K562 (cell line): ENCODE measurements at regions not wholly inside any gene's neighbourhood (a gene's known extent, or its start where the extent isn't known, plus 50 kb on each side); places are given as distances from the start of the nearest gene placed in this dataset.

Source experiments
- ATAC-seq: fragments of 200-7000 bp; cut with Tn5 transposase; 3 replicates; pipeline ENCODE4 v1.9.1; 2020; ENCODE audit warnings: moderate library complexity
- BruUV-seq: library from RNA; stranded (reverse); fragments of 400-500 nt; replicated peaks from 2 replicates; lab custom pipeline; 2021; lab: Mats Ljungman, UMichigan
- CTCF ChIA-PET: fragments of 300-600 bp; formaldehyde crosslinking; extraction: SDS; loops from one replicate; lab custom pipeline; 2021; ENCODE audit warnings: low intra/inter-chr PET ratio; lab: Yijun Ruan, JAX
- POLR2A ChIA-PET: fragments of 300-600, 350-650 bp; sonication (Branson Sonifier 250); formaldehyde crosslinking; extraction: SDS; loops from one replicate; lab custom pipeline; 2021; ENCODE audit warnings: antibody characterized with exemption, inconsistent platforms; lab: Yijun Ruan, JAX
- DNase-seq, 4 experiments: peaks; one replicate each; pipeline versions ENCODE4 v3.0.0 to v3.0.0-alpha.2; 2011 to 2018; ENCODE audit warnings: low spot score in 3 of 4, mixed read lengths in 3 of 4; ENCODE audit errors: extremely low read depth in 1 of 4
- FAIRE-seq: peaks from 2 replicates; lab custom pipeline; 2011; peaks lifted over from hg19 to GRCh38; lab: Jason Lieb, UNC
- H2AFZ ChIP-seq: 2 replicates; pipeline ENCODE4 v1.6.0; 2011; ENCODE audit warnings: low read depth, low read length, control low read depth, inconsistent platforms
- H3K27ac ChIP-seq: fragments of 200-600 bp; 3 replicates; pipeline ENCODE4 v1.8.0; 2011; ENCODE audit warnings: low read depth, mild to moderate bottlenecking, control low read depth, inconsistent platforms, low read length, moderate library complexity, mixed read lengths; ENCODE audit errors: extremely low read depth
- H3K27me3 ChIP-seq, 2 experiments: fragments of 300-600 bp in 1 of 2; 2 replicates in 1 of 2; 3 replicates in 1 of 2; pipeline versions ENCODE4 v1.6.0 to v1.8.0; 2011; ENCODE audit warnings: inconsistent platforms in 2 of 2, low read length in 2 of 2, mild to moderate bottlenecking in 1 of 2, mixed read lengths in 1 of 2, moderate library complexity in 1 of 2; ENCODE audit not compliant: control insufficient read depth in 2 of 2, insufficient read depth in 2 of 2
- H3K36me3 ChIP-seq: fragments of 300-600 bp; 3 replicates; pipeline ENCODE4 v1.8.0; 2011; ENCODE audit warnings: mild to moderate bottlenecking, low read length, inconsistent platforms; ENCODE audit not compliant: control insufficient read depth, insufficient read depth
- H3K4me1 ChIP-seq, 2 experiments: fragments of 200-600 bp in 1 of 2; replicated peaks in 1 of 2; 2 replicates in 1 of 2; 3 replicates in 1 of 2; pipeline versions ENCODE4 v1.5.1 to v1.8.0; 2011; ENCODE audit warnings: inconsistent platforms in 2 of 2, low read length in 2 of 2, mild to moderate bottlenecking in 1 of 2, mixed read lengths in 1 of 2, moderate library complexity in 1 of 2; ENCODE audit not compliant: control insufficient read depth in 2 of 2, insufficient read depth in 2 of 2
- H3K4me2 ChIP-seq: 2 replicates; pipeline ENCODE4 v1.6.1; 2011; ENCODE audit warnings: low read length, control low read depth, inconsistent platforms, mixed read lengths; ENCODE audit not compliant: insufficient read depth
- H3K4me3 ChIP-seq: fragments of 200-600 bp; sonication (generic), shearing (Covaris generic); 2 replicates; pipeline ENCODE4 v1.5.1; 2016; ENCODE audit warnings: control low read depth, inconsistent platforms
- H3K79me2 ChIP-seq: fragments of 200-600 bp; 3 replicates; pipeline ENCODE4 v1.8.0; 2011; ENCODE audit warnings: low read length, inconsistent platforms; ENCODE audit not compliant: control insufficient read depth, insufficient read depth
- H3K9ac ChIP-seq, 2 experiments: 2 replicates each; pipeline versions ENCODE4 v1.6.0 to v1.6.1; 2011; ENCODE audit warnings: low read depth in 2 of 2, low read length in 2 of 2, control low read depth in 1 of 2, inconsistent platforms in 1 of 2, mild to moderate bottlenecking in 1 of 2, mixed read lengths in 1 of 2; ENCODE audit not compliant: insufficient read depth in 1 of 2
- H3K9me1 ChIP-seq: one replicate; pipeline ENCODE4 v1.6.0; 2011; ENCODE audit warnings: inconsistent platforms, mild to moderate bottlenecking, low read length, moderate library complexity; ENCODE audit not compliant: control insufficient read depth, insufficient read depth
- H3K9me3 ChIP-seq: replicated peaks from 2 replicates; pipeline ENCODE4 v1.5.1; 2011; ENCODE audit warnings: low read depth, low read length, inconsistent platforms; ENCODE audit not compliant: control insufficient read depth, insufficient read depth
- H4K20me1 ChIP-seq: replicated peaks from 2 replicates; pipeline ENCODE4 v1.6.1; 2011; ENCODE audit warnings: low read length, inconsistent platforms, mixed read lengths; ENCODE audit not compliant: control insufficient read depth, insufficient read depth
- CHD4 ChIP-seq: fragments of 200-600 bp; sonication (generic); IDR thresholded peaks from 3 replicates; pipeline ENCODE4 v1.6.1; 2012; ENCODE audit warnings: low read depth, mild to moderate bottlenecking, mixed read lengths, low read length, inconsistent platforms; ENCODE audit not compliant: insufficient read depth, insufficient replicate concordance, poor library complexity, severe bottlenecking
- CHD7 ChIP-seq: fragments of 200-600 bp; sonication (generic); IDR thresholded peaks from one replicate; pipeline ENCODE4 v1.6.1; 2012; ENCODE audit warnings: mild to moderate bottlenecking, low read depth, low read length, inconsistent platforms
- MBD2 ChIP-seq: sonication (generic); IDR thresholded peaks from 2 replicates; pipeline ENCODE4 v1.6.1; 2016; ENCODE audit warnings: low read depth, borderline replicate concordance
- MTA1 ChIP-seq: fragments of 450-650 bp; IDR thresholded peaks from 2 replicates; pipeline ENCODE4 v1.6.1; 2017; ENCODE audit warnings: borderline replicate concordance
- NR2F6 ChIP-seq: fragments of 450-650 bp; formaldehyde crosslinking; IDR thresholded peaks from 2 replicates; pipeline ENCODE4 v1.4.0; 2020; ENCODE audit warnings: mild to moderate bottlenecking
- SIN3A ChIP-seq, 2 experiments: fragments of 150-350 bp in 1 of 2; IDR thresholded peaks; 2 replicates each; pipeline ENCODE4 v1.6.1; 2011 to 2016; ENCODE audit warnings: borderline replicate concordance in 2 of 2, low read depth in 2 of 2, low read length in 2 of 2, mild to moderate bottlenecking in 2 of 2, moderate library complexity in 2 of 2; ENCODE audit not compliant: control insufficient read depth in 1 of 2
- TCF15 ChIP-seq: fragments of 250-450 bp; sonication (Bioruptor Pico); IDR thresholded peaks from 2 replicates; pipeline ENCODE4 v1.8.0; 2022; ENCODE audit warnings: moderate library complexity, mild to moderate bottlenecking, inconsistent platforms
- U2AF2 ChIP-seq: fragments of 200-400 bp; formaldehyde crosslinking; optimal IDR thresholded peaks from 2 replicates; pipeline ENCODE3; 2017; ENCODE audit warnings: low read depth, mild to moderate bottlenecking, low read length
- ZBTB17 ChIP-seq: fragments of 450-650 bp; formaldehyde crosslinking; IDR thresholded peaks from 2 replicates; pipeline ENCODE4 v1.4.0; 2020; ENCODE audit warnings: mild to moderate bottlenecking
- WGBS: fragments of 100-300 bp; shearing (Covaris generic); methylation state at CpG from one replicate; pipeline ENCODE4 v1.1.6; 2016; ENCODE audit warnings: low coverage, mixed read lengths; ENCODE audit not compliant: insufficient coverage; ENCODE audit errors: missing lambda C conversion rate; 5-methylcytosine and 5-hydroxymethylcytosine counted together
- in situ Hi-C: fragments of 300-500 bp; cut with MboI; formaldehyde crosslinking; loops from 4 replicates; pipeline ENCODE4 v1.15.0; 2018; ENCODE audit warnings: inconsistent platforms, mixed read lengths
- intact Hi-C: fragments of 100-400 bp; cut with micrococcal nuclease; formaldehyde crosslinking; loops from 2 replicates; pipeline ENCODE4 v1.14.2; 2022

GRCh38 chr1:113207457-113207856 lies 134.5 kb downstream of the LRIG2 start:
- FAIRE-seq: no peak
- H3K79me2 ChIP-seq: no peaks in the 10 kb centered on the region
- intact Hi-C loops (no loop called here), in situ Hi-C loops (no loop called here)
- no TSS peak for BruUV-seq
- ChIA-PET POLR2A (interaction anchor here (0.6 to 1.7 kb wide), 3 partner anchors 8 to 13 kb away, joined by 3 to 10 read pairs (median 4); no protein-coding TSS in a partner anchor), CTCF (no interaction called here)
- no peaks in the 10 kb centered on the region for H3K36me3 ChIP-seq
- no peak overlapping the region for H3K4me2 ChIP-seq
- peaks cover 3% of the 10 kb centered on the region for H3K9me1 ChIP-seq
- no peak overlapping the region for H3K9ac ChIP-seq
- no peaks in the 10 kb centered on the region for H3K9me3 ChIP-seq
- WGBS: 58% methylated on average over 1 of the region's 1 CpG
- DNase-seq: no peak
- peaks cover 38 to 45% of the 10 kb centered on the region in 2 experiments for H3K4me1 ChIP-seq
- no peak overlapping the region for H3K4me3 ChIP-seq
- H2AFZ ChIP-seq: peak overlapping the region; percentile 72; the same call in 1 of the 2 replicates
- no peak for ATAC-seq
- H3K27ac ChIP-seq: no peak overlapping the region
- H4K20me1 ChIP-seq: no peaks in the 10 kb centered on the region
- H3K27me3 ChIP-seq: no peaks in the 10 kb centered on the region
- no peak for TF ChIP-seq U2AF2
- no peak for TF ChIP-seq CHD4
- TF ChIP-seq MTA1: no peak
- TF ChIP-seq MBD2: no peak
- TF ChIP-seq TCF15: no peak
- no peak for TF ChIP-seq SIN3A (IDR thresholded peaks at IDR 0.05; ENCODE audit: borderline replicate concordance in 2 of 2, control insufficient read depth in 1 of 2, low read depth in 2 of 2, low read length in 2 of 2)
- TF ChIP-seq ZBTB17: no peak
- no peak for TF ChIP-seq CHD7
- no peak for TF ChIP-seq NR2F6 (CRISPR knock-in tag)
